ENCODE measurements at regions not wholly inside any gene's neighbourhood (a gene's known extent, or its start where the extent isn't known, plus 50 kb on each side); places are given as distances from the start of the nearest gene placed in this dataset.

- Histone ChIP-seq H3K36me3 (peaks cover 0 to 10% (median 0%) of the 10 kb centered on the region in 3 donors), H3K27ac (no peak overlapping the region), H3K4me3 (no peak overlapping the region), H3K4me1 (peaks cover 0 to 4% (median 0%) of the 10 kb centered on the region in 4 donors), H3K27me3 (no peaks in the 10 kb centered on the region), H3K9me3 (peaks cover 0 to 3% (median 0%) of the 10 kb centered on the region in 4 donors)
- 89 to 92% methylated on average over 3 of the region's 3 CpGs for WGBS, 2 donors
- DNase-seq (ENCODE audit: low spot score in 2 of 2): no peak
- TF ChIP-seq EP300 (IDR thresholded peaks at IDR 0.05) (no peak), CTCF (IDR thresholded peaks at IDR 0.05) (no peak), POLR2A (IDR thresholded peaks at IDR 0.05) (no peak)
Measured at GRCh38 chr13:73751290-73751689, 382.9 kb downstream of the KLF12 start.

- H3K27ac ChIP-seq: no peak overlapping the region
- H3K27me3 ChIP-seq: no peaks in the 10 kb centered on the region
- peaks cover 0 to 3% (median 0%) of the 10 kb centered on the region in 4 donors for H3K9me3 ChIP-seq
- no peak for DNase-seq (ENCODE audit: low spot score in 2 of 2)
- TF ChIP-seq POLR2A (IDR thresholded peaks at IDR 0.05) (no peak), EP300 (IDR thresholded peaks at IDR 0.05) (no peak), CTCF (IDR thresholded peaks at IDR 0.05) (no peak)
- peaks cover 0 to 10% (median 0%) of the 10 kb centered on the region in 3 donors for H3K36me3 ChIP-seq
- no peaks in the 10 kb centered on the region for H3K4me1 ChIP-seq
- no peak overlapping the region for H3K4me3 ChIP-seq
- WGBS, 2 donors: 100% methylated on average over 1 of the region's 1 CpG
Measured at GRCh38 chr13:73748404-73748803, 385.8 kb downstream of the KLF12 start.

- Histone ChIP-seq H3K27me3 (no peaks in the 10 kb centered on the region), H3K9me3 (peaks cover 0 to 3% (median 0%) of the 10 kb centered on the region in 4 donors), H3K27ac (no peak overlapping the region), H3K4me3 (no peak overlapping the region), H3K4me1 (no peaks in the 10 kb centered on the region), H3K36me3 (peaks cover 0 to 10% (median 0%) of the 10 kb centered on the region in 3 donors)
- WGBS, 2 donors: 46 to 57% methylated on average over 2 of the region's 2 CpGs
- no peak for DNase-seq (ENCODE audit: low spot score in 2 of 2)
- TF ChIP-seq CTCF (IDR thresholded peaks at IDR 0.05) (no peak), POLR2A (IDR thresholded peaks at IDR 0.05) (no peak), EP300 (IDR thresholded peaks at IDR 0.05) (no peak)
Measured at GRCh38 chr13:73745190-73745589, 389.0 kb downstream of the KLF12 start.

- 90% methylated on average over 4 of the region's 4 CpGs for WGBS, 2 donors
Measured at GRCh38 chr13:73742982-73743381, 391.2 kb downstream of the KLF12 start.

GRCh38 chr13:73741742-73742141, 392.5 kb downstream of the KLF12 start:
- H3K4me1 ChIP-seq: no peaks in the 10 kb centered on the region
- TF ChIP-seq CTCF (IDR thresholded peaks at IDR 0.05) (no peak), EP300 (IDR thresholded peaks at IDR 0.05) (no peak), POLR2A (IDR thresholded peaks at IDR 0.05) (no peak)
- H3K27me3 ChIP-seq: no peaks in the 10 kb centered on the region
- H3K36me3 ChIP-seq: no peaks in the 10 kb centered on the region
- no peak for DNase-seq (ENCODE audit: low spot score in 2 of 2)
- WGBS, 2 donors: 75 to 78% methylated on average over 3 of the region's 3 CpGs
- no peak overlapping the region for H3K4me3 ChIP-seq
- H3K9me3 ChIP-seq: no peaks in the 10 kb centered on the region
- H3K27ac ChIP-seq: no peak overlapping the region

More at GRCh38 chr13:73742982-73743381, 391.2 kb downstream of the KLF12 start:
- Histone ChIP-seq H3K4me1 (no peaks in the 10 kb centered on the region), H3K27me3 (no peaks in the 10 kb centered on the region), H3K9me3 (no peaks in the 10 kb centered on the region), H3K36me3 (no peaks in the 10 kb centered on the region), H3K4me3 (no peak overlapping the region), H3K27ac (no peak overlapping the region)
- TF ChIP-seq EP300 (IDR thresholded peaks at IDR 0.05) (no peak), POLR2A (IDR thresholded peaks at IDR 0.05) (no peak), CTCF (IDR thresholded peaks at IDR 0.05) (no peak)
- no peak for DNase-seq (ENCODE audit: low spot score in 2 of 2)
